Stimulated activated CD8-positive, alpha-beta memory T cell treated with anti-CD3 and anti-CD28 coated beads, Interleukin-12 subunit alpha, Interleukin-12 subunit beta, amount 100 ng/mL, for 24 hours (primary cell): ENCODE measurements at regions not wholly inside any gene's neighbourhood (a gene's known extent, or its start where the extent isn't known, plus 50 kb on each side); places are given as distances from the start of the nearest gene placed in this dataset.

Source experiments
- DNase-seq: peaks from one replicate; pipeline ENCODE4 v3.0.0-alpha.2; 2020; ENCODE audit errors: extremely low read depth

DNA sequence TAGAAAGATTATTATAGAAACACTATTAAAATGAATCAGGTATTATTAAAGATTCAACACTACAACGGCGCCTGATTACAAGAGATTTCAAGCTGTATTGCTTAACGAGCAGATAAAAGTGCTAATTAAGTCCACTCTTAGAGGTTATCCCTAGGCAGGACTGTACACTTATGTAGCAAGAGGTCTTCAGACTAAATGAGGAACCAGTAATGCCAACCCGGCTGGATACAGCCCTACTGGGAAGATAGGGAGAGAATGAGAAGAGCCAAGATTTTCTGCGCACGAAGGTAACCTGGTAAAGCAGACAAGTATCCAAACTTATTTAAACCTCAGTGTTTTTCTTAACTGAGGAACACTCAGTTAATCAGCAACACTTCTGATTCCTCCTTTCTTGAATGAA lies 115.7 kb upstream of the HIVEP3 start:
- no peak for DNase-seq

DNA sequence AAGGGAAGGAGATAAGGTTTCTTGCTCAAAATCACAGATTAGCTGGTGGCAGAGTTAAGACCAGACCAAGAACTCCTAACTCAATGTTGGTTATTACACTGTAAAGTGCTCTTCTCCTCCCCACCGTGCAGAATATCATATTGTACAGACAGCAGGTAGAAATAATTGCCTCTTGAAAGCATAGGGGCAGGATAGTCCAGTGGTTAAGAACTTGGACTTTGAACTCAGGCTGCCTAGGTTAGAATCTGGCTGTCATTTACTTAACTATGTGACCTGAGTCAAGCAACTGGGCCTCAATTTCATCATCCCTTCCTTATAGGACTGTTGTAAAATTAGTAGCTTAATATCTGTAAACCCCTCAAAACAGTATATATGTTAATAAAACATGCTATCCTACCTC lies 114.9 kb upstream of the HIVEP3 start:
- DNase-seq, result no peak

DNA sequence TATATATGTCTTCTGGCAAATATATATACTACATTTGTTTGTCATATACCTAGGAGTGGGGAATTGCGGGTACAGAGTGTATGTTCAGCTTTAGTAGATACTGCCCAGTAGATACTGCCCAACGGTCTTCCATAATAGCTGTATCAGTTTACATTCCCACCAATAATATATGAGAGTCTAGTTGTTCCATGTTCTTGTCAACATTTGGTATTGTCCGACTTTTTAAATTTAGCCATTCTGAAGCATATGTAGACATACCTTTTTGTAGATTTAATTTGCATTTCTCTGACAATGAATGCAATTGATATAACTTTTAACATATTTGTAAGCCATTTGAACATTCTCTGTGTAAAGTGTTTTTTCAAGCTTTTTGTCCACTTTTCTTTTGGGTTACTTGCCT lies 99.0 kb upstream of the HIVEP3 start:
- DNase-seq, result no peak

DNA sequence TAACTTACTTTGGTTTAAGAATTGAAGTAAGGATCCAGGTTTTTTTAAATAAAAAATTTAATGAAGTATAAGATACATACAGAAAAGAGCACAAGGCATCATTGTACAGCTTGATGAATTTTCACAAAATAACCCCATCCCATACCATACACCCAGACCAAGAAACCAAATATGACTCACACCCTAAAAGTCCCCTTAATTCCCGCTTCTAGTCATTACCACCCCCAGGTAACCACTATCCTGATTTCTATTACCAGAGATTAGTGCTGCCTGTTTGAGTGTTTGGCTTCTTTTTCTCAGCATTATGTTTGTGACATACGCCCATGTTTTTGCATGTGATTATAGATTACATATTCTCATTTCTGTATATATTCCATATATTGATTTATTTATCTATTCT lies 98.5 kb upstream of the HIVEP3 start:
- no peak for DNase-seq

DNA sequence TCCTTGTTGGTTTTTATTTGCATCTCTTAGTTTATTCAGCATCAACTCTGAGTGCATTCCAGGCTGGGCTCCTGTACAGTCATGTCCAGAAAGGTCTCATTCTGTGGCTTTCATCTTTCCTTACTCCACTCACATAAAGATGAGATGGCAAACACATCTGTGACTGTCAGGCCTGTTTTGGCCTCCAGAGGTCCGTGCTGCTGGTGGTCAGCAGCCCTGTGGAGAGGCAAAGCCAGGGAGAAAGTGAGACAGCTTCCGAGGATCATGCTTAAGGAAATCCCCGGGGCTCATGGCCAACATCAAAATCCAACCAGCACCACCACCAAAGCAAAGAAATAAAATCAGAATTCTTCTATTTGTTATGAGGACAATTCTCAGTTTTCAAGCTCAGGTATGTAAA lies 96.1 kb upstream of the HIVEP3 start:
- no peak for DNase-seq

DNA sequence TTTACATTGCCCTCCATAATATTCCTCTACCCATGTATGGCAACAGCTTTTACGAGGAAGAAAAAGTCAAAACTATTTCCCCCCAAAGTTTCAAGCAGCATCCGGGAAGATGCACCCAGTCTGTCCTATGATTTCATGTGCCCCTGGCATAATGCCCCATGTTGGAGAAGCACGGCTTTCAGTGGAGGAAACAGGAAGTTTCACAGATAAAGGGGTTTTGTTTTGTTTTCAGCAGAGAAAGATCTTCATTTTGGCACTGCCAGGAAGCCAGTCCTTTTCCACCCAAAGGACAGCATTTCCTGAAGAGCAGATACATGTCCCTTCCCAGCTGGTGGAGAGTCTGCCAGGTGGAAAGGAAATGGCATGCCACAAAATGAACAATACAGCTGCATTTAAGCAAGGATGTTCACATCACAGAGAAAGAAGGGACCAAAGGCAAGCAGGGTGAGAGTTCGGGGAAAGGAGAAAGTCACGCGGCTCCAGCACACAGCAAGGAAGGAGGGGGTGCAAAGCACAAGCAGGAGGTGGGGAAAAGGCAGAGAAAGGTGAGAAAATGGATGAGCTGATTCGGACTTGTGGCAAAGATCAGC lies 95.3 kb upstream of the HIVEP3 start:
- DNase-seq, result no peak

DNA sequence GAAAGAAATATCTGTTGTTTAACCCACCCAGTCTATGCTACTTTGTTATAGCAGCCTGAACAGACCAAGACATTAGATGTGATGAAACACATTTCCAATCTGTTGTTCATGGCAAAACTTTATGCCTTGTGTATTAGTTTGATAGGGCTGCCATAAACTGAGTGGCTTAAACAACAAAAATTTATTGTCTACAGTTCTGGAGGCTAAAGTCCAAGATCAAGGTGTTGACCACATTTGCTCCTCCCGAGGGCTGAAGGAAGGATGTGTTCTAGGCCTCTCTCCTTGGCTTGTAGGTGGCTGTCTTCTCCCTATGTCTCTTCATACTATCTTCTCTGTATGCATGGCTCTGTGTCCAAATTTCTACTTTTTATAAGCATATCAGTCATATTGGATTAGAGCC lies 94.1 kb upstream of the HIVEP3 start:
- DNase-seq, result no peak

DNA sequence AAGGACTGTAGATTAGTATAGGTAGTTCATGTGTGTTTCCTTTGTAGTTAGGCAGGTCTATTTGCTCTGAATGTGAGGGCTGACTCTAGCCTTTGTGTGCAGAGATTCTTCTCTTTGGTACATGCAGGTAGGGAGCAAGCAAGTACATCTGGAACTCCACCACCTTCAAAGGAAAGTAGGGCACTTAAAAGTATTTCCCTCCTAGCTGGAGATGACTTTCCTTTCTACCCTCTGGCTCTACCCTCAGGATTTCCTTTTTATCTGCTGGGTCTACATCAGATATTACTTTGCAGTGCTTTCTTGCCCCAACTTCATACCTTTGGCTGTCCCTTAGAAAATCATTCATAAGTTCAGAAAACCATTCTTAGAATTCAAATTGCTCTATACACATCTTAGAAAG lies 91.7 kb upstream of the HIVEP3 start:
- no peak for DNase-seq

DNA sequence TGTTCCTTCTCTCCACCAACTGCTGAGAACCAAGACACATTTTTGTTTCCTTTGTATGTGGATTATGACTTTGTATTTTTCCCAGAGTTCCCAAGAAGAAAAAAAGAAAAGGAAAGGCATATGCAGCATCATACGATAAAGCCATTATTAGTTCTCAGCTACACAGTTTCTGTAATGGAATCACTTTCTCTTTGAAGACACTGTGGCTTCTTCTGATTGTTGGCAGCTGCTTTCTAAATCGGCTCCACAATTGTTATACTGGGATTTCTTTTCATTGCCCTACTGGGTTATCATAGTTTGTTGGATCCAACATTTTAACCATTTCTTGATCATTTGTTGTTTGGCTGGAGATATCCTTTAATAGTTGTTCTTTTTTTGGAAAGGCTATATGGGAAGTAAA lies 89.5 kb upstream of the HIVEP3 start:
- no peak for DNase-seq

DNA sequence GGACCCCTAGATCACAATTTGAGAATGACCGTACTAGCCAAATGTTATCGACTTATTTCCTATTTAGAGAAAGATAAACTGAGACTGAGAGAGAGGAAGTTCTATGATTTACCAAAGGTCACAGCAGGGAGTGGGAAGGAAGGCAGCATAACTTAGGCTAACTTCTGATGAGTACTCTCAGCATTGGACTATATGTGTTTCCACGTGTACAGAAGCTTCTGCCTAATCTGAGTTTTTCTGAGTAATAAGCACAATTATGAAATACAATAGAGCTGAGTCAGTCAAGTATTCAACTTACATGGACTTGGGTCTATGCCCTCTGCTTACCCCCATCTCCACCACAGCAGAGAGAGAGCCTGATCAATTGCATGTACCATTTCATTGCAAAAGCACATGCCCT lies 88.1 kb upstream of the HIVEP3 start:
- DNase-seq, result no peak

DNA sequence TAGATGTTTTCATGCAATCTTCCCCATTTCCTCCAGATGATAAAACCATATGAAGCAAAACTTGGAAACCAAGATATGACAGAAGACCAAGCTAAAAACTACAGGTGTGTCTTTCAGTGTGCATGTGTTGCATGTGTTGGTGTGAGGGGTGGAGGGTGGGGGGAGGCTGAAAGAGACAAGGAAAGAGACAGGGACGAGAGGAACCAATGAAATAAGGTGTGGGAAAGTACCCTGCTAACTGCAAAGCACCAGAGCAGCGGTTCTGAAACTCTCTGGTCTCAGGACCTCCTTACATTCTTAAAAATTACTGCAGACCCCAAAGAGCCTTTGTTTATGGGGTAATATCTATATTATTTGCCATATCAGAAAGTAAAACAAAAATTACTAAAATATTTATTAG lies 87.4 kb upstream of the HIVEP3 start:
- no peak for DNase-seq

DNA sequence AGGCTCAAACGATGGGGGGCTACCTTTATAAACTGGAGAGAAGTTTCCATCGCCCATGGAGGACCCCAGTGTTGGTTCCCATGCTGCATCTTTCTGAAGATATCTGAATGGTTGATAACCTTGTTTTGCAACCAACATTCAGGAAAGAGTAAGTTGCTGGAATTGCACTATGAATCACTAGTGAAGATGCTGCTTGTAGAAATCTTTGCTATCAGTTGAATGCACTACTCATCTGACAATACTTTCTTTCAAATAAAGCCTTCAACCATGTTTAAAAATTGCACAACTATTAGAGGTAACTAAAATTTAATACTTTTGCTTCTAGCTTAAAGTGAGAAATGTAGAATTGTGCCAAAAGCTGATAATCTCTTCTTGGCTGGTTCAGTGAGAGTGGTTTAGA lies 86.8 kb upstream of the HIVEP3 start:
- DNase-seq, result no peak

DNA sequence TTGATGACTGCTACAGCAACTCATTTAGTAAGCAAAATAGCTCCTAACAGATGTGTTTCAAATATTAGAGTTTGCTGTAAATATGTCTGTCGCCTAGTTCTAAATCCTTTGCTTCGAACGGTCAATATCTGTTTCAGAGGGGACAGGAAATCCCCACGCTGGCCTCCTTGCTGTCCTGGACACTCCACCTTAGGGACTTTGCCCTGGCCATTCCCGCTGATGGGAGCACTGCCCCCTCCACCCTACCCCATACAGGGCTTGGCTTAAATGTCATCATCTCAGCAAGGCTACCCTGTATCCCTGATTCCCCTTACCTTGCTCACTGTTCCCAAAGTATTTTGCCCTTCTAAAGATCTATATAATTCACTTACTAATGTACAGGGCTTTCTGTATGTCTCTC lies 86.1 kb upstream of the HIVEP3 start:
- no peak for DNase-seq

DNA sequence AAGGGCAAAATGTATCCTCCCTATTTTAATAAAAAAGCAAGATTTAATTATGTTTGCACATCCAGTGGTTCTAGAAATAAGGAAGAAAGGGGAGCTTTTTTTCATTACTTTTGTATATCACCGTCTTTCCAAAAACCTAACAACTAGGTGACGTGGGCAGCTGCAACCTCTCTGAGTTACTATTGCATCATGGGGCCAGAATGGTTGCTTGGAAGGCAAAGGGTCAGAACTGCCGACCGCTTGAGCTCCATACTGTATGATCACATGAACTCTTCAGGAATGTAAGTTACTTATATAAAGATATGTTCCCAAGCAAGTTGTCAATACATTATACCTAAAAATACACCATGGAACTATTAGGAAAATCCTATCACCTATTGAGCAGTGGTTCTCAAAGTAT lies 85.6 kb upstream of the HIVEP3 start:
- DNase-seq, result no peak

DNA sequence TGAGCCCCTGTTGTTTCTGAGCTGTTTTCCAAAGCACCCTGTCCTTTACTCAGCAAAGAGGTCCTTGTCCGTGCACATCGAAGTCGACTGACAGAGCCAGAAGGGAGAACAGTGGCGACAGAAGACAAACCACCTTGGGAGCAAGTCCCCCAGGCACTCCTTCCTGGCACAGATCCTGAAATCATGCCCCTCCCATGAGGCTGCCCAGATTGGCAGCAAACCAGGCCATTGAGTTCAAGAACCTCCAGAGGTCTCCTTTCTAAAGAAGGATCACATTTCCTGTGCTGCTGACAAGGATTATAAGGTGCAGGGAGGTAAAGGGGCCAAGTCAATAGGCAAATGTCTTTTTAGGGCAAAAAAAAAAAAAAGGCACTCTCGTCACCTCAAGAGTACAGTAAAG lies 84.7 kb upstream of the HIVEP3 start:
- no peak for DNase-seq

DNA sequence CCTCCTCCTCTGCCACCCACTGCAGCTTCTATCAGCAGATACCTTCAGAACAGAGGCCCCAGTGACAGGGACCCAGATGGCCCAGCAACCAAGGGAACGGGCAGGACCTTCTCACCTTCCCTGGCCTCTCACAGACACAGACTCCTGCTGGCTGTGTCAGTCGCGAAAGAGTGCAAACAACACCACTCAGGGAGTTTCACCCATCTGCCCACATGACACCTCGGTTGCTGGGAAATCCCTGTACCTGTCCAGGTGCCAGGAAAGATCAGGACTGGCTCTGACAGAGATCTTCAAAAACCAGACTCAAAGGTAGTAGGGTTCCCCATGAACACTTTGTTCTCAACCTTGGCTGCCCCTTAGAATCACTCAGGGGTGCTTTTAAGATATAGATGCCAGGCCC lies 83.5 kb upstream of the HIVEP3 start:
- no peak for DNase-seq

DNA sequence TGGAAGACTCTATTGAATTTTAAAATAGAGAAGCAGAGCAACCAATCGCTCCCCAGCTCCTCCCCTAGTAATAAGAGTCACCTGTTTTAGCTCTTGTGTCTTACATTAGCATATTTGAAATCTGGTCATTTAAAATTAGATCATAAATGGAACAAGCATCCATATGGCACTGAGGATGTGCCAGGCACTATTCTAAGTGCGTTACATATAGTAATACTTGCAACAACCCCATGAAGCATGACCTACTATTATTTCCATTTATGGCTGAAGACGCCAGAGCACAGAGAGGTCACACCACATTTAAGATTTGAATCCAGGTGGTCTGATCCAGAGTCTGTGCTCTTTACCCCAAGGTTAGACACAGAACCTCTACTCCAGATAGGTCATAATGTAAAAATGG lies 82.0 kb upstream of the HIVEP3 start:
- no peak for DNase-seq

DNA sequence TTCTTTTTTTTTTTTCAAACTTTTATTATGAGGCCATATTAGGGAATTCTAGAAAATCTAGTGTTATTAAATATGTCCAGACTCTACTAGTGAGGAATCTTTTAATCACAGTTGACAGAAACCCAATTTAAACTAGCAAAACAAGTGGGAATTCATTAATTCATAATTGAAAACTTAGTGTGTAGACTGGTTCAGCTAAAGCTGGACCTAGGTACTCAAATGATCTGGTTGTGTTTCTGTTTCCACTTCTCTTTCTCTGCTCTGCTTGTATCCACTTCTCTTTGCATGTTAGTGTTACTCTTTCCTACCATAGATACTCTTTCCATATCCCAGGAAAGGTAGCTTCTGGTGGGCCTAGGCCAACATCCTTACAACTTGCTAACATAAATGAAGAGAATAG lies 81.2 kb upstream of the HIVEP3 start:
- no peak for DNase-seq

DNA sequence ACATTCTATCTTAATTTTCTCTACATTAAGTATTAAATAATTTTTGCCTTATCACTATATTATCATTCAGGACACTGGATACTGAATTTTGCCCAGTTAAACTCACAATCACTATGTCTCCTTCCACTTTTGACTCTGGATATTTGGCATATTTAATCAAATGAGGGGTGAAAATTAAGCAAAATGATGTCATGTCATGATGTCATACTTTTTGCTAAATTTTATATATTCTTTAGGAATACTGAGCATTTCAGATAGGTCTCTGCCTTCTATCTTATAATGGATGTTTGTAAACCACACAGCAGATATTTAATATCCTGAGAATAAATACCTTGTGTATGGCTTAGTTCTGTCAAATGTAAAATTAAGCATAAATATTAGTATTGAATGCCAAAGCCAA lies 79.5 kb upstream of the HIVEP3 start:
- no peak for DNase-seq

DNA sequence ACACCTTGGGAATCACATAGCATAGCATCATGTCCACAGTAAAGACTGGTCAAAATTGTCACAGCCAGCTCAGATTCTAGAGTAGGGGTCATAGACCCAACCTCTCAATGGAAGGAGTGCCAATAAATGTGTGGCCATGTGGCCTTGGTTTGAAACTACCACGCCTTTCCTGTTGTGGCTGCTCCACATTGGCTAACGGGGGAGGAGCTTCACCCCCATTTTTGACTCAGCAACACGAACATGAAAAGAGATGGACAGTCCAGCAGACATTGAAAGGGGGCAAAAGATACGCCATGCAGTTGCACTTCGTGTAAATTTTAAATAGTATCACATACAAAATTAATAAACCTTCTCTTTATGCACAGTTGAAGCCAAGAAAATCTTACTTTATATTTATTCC lies 78.4 kb upstream of the HIVEP3 start:
- DNase-seq, result no peak

DNA sequence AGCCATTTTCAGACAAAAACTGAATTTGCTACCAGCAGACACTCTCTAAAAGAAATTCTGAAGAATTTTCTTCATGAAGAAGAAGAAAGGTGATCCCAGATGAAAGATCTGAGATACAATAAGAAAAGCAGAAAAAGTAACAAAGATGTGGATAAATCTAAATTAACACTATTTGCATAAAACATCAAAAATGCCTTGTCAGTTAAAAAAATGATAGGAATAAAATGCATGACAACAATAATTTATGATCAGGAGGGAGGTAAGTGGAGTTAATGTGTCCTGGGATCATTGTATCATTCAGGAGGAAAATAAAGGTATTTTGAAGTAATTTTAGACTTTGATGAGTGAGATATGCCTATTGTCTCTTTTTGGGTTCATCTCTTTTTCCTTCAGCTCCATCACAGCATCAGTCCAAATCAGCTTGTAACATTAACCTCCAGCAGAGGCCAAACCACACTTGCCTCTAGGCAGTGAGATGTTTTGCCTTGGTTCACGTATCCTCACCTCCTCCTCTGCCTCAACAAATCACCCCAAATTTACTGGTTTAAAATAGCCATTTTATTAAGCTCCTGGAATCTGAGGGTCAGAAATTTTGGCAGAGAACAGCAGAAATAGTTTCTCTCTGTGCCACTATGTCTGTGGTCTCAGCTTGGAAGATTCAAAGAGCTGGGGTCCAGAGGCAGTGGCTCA lies 76.9 kb upstream of the HIVEP3 start:
- DNase-seq, result no peak

DNA sequence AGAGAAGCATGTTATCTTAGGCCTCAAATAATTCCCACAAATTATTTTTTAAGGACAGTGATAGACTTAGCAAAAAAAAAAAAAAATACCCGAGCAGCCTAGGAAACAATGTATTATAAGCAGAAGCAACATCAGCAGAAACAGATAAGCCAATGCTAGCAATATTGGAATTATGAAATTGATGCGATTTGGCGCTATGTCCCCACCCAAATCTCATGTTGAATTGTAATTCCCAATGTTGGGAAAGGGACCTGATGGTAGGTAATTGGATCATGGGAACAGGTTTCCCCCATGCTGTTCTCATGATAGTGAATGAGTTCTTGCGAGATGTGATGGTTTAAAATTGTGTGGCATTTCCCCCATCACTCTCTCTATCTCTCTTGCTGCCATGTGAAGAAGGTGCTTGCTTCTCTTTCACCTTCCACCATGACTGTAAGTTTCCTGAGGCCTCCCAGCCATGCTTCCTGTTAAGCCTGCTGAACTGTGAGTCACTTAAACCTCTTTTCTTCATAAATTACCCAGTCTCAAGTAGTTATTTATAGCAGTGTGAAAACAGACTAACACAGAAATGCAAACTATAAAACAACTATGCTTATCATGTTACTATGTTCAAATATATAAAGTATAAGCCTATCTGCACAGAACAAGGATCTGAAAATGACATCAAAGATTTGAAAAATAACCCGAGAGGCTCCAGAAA lies 75.6 kb upstream of the HIVEP3 start:
- no peak for DNase-seq

DNA sequence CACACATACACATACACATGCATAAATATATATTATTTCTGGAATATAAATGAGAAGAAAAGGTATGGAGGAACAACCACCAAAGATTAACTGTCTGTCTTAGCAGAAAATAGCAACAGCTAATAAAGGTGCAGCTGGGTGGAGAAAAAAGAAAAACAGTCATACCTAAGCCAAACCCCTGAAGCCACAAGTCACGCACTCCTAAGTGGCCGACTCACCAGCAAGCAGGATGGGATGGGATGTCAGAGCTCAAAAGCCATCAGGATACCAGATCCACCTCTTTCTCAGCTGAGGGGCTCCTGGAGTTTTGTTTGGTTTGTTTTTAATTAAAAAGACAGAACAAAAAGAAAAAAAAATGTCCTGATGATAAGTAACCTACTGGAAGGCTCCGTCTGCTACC lies 64.7 kb upstream of the HIVEP3 start:
- DNase-seq, result no peak

DNA sequence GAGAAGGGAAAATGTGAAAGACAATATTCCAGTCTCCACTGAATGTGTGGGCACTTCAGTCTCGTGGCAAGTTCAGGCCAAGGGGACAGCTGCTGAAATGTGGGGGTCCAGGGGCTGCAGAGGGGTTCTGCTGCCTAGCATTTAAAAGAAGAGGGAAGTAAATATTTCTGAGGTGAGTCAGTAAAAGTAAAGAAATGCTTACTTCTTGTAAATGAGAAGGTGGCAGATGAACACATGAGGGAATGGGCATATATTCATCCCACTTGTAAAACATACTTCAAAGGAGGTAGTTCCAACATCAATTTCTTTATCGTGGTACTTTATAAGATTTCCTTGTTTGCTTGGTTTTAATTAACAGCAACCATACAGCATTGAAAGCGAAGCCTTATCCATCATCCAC lies 63.1 kb upstream of the HIVEP3 start:
- DNase-seq, result no peak
